ENCODE measurements at regions not wholly inside any gene's neighbourhood (a gene's known extent, or its start where the extent isn't known, plus 50 kb on each side); places are given as distances from the start of the nearest gene placed in this dataset.
"Not testable (repeated sequence)": the region's sequence is repeated elsewhere in the genome, so short reads cannot be mapped to it uniquely, and the experiment has no call there.

DNA sequence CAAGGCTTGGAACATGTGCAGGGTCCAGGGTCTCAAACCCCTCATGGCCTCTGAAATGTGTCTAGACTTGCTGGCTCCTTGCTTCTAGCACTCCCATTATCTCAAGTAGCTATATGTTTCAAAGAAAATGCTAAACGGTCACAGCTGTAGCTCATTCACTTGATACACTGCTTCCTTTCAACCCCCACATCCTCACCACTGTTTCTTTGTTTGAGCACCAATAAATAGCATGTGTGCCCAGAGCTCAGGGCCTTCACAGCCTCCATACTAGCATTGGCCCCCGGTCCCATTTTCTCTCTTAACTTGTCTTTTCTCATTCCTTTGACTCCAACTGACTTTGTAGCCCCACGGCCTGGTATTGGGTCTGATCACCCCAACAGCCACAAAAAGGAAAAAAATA is 801.8 kb downstream of the STIM2 start:
- Histone ChIP-seq H3K27me3 (replicated peaks; ENCODE audit: control insufficient read depth, insufficient read depth, low read length) (no peaks in the 10 kb centered on the region), H3K4me1 (ENCODE audit: control insufficient read depth, insufficient read depth, low read length) (no peaks in the 10 kb centered on the region), H3K9me3 (ENCODE audit: control insufficient read depth, low read length) (no peaks in the 10 kb centered on the region), H3K36me3 (ENCODE audit: control insufficient read depth, insufficient read depth, low read length, severe bottlenecking) (no peaks in the 10 kb centered on the region), H3K4me3 (ENCODE audit: low read length) (no peak overlapping the region), H3K9ac (ENCODE audit: low read length) (no peak overlapping the region)
- DNase-seq (ENCODE audit: low read depth): no peak

DNA sequence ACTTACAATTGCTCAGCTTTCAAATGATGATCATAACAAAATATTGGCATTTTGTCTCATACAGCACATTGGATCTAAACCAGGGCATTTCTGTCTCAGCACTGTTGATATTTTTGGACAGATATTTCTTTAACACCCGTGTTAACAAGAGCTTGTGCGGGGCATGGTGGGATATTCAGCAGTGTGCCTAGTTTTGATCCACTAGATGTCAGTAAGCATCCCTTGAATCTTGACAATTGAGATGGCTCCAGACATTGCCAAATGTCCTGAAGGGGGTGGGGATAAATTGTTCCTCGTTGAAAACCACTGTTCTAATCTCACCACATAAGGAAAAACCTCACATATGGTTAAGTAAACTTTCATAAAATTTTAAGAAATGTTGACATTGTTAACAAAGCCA is 806.3 kb downstream of the STIM2 start:
- no peaks in the 10 kb centered on the region for H3K27me3 ChIP-seq (replicated peaks; ENCODE audit: control insufficient read depth, insufficient read depth, low read length)

DNA sequence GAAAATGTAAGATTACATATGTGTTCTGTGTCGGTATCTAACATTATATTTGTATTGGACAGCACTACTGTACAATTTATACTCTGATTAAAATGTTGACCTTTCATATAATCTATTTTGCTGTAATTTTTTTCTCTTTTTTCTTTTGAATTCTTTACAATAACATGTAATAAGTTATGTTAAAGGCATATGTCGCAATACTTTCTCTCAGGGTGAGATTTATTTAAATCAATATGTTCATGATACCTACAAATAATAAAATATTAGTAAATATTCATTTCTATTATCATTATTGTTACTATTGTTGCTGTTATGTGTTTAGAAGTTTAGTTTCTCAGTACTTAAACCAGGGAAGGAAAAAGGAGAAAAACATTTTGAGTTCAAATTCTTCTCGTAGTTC is 807.4 kb downstream of the STIM2 start:
- H3K4me3 ChIP-seq (ENCODE audit: low read length): no peak overlapping the region
- no peak for DNase-seq (ENCODE audit: low read depth)

More for the DNA sequence above, 806.3 kb downstream of the STIM2 start:
- peak; percentile 16 for DNase-seq (ENCODE audit: low read depth)
- no peaks in the 10 kb centered on the region for H3K36me3 ChIP-seq (ENCODE audit: control insufficient read depth, insufficient read depth, low read length, severe bottlenecking)
- H3K4me3 ChIP-seq (ENCODE audit: low read length): no peak overlapping the region
- H3K9me3 ChIP-seq (ENCODE audit: control insufficient read depth, low read length): no peaks in the 10 kb centered on the region
- no peaks in the 10 kb centered on the region for H3K4me1 ChIP-seq (ENCODE audit: control insufficient read depth, insufficient read depth, low read length)
- no peak overlapping the region for H3K9ac ChIP-seq (ENCODE audit: low read length)

DNA sequence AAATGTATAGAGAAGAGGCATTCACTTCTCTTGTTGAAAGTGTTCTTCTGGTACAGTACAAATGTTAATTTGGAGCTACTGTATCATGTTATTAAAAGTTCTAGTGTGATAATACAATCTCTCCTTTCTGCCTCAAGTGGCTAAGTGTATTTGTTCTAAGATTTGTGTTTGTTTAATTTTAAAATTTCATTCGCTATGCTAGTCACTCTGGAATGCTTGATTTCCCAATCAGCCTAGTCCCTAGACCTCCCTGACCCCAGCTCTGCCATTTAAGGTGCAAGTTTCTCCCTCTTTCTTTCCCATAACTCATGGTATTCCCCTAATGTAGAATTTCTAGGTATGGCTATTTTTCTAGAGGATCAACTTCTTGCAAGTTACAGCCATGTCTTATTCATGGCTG is 817.4 kb downstream of the STIM2 start:
- no peaks in the 10 kb centered on the region for H3K4me1 ChIP-seq (ENCODE audit: control insufficient read depth, insufficient read depth, low read length)
- peak; percentile 23 for DNase-seq (ENCODE audit: low read depth)
- H3K4me3 ChIP-seq (ENCODE audit: low read length): no peak overlapping the region
- H3K27me3 ChIP-seq (replicated peaks; ENCODE audit: control insufficient read depth, insufficient read depth, low read length): no peaks in the 10 kb centered on the region
- H3K9me3 ChIP-seq (ENCODE audit: control insufficient read depth, low read length): no peaks in the 10 kb centered on the region
- H3K36me3 ChIP-seq (ENCODE audit: control insufficient read depth, insufficient read depth, low read length, severe bottlenecking): no peaks in the 10 kb centered on the region
- no peak overlapping the region for H3K9ac ChIP-seq (ENCODE audit: low read length)

More for the DNA sequence above, 807.4 kb downstream of the STIM2 start:
- Histone ChIP-seq H3K9ac (ENCODE audit: low read length) (no peak overlapping the region), H3K27me3 (replicated peaks; ENCODE audit: control insufficient read depth, insufficient read depth, low read length) (no peaks in the 10 kb centered on the region), H3K4me1 (ENCODE audit: control insufficient read depth, insufficient read depth, low read length) (no peaks in the 10 kb centered on the region), H3K36me3 (ENCODE audit: control insufficient read depth, insufficient read depth, low read length, severe bottlenecking) (no peaks in the 10 kb centered on the region), H3K9me3 (ENCODE audit: control insufficient read depth, low read length) (no peaks in the 10 kb centered on the region)

DNA sequence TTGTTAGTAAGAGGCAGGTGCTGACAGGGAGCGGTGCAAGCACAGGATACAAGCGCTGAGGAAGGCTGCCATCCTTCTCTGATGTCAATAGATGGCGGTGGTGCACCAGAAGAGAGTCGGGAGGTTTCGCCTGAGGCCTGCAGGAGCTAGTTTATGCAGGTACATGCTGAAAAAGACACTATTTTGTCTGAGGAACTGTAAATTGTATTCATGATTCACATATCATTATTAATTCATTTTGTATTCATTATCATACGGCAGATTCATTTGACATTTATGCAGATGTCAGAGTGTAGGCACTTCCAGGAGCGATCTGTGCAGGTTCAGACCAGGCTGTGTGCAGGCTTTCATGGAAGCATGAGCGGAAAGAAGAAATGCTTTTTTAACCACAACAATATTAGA is 824.0 kb downstream of the STIM2 start:
- Histone ChIP-seq H3K4me3 (ENCODE audit: low read length) (no peak overlapping the region), H3K4me1 (ENCODE audit: control insufficient read depth, insufficient read depth, low read length) (no peaks in the 10 kb centered on the region), H3K27me3 (replicated peaks; ENCODE audit: control insufficient read depth, insufficient read depth, low read length) (peaks cover 6% of the 10 kb centered on the region), H3K9ac (ENCODE audit: low read length) (no peak overlapping the region), H3K9me3 (ENCODE audit: control insufficient read depth, low read length) (no peaks in the 10 kb centered on the region), H3K36me3 (ENCODE audit: control insufficient read depth, insufficient read depth, low read length, severe bottlenecking) (no peaks in the 10 kb centered on the region)
- DNase-seq (ENCODE audit: low read depth): peak; percentile 78

DNA sequence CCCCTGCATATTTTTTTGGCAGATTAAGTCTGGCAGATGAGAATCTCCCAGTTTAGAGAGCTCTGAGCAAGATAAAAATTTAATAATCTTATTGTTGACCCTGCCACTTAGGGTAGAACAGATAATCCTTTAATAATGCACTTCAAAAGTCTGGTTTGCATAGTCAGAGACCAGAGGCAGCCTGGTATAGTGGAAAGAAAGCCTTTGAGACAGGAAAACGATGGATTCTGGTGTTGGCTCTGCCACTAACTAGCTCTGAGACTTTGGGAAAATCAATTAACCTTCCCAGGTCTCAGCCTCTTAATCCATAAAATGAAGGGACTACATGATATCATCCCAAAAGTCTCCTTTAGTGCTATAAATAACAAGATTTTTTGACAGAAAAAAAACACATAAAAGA is 824.5 kb downstream of the STIM2 start:
- no peaks in the 10 kb centered on the region for H3K4me1 ChIP-seq (ENCODE audit: control insufficient read depth, insufficient read depth, low read length)
- no peak overlapping the region for H3K4me3 ChIP-seq (ENCODE audit: low read length)
- H3K9ac ChIP-seq (ENCODE audit: low read length): no peak overlapping the region
- no peaks in the 10 kb centered on the region for H3K9me3 ChIP-seq (ENCODE audit: control insufficient read depth, low read length)
- peaks cover 6% of the 10 kb centered on the region for H3K27me3 ChIP-seq (replicated peaks; ENCODE audit: control insufficient read depth, insufficient read depth, low read length)
- H3K36me3 ChIP-seq (ENCODE audit: control insufficient read depth, insufficient read depth, low read length, severe bottlenecking): no peaks in the 10 kb centered on the region
- DNase-seq (ENCODE audit: low read depth): no peak

DNA sequence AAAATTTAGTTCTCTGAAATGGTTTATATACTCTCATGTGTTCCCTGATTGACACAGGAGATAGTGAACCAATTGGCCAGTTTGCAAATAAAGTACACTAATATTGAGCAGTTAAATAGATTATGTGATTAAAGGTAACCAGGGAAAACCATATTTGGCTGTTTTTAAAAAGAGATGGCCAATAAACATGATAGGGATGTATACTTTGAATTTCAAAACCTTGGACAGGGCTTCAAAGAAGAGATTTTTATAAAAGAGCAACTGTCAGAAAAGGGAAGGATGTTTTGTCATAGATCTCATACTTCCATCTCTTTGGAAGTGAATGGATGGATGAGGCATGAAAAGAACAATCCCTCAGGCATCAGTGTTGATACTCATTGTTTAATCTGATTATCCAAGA is 825.3 kb downstream of the STIM2 start:
- Histone ChIP-seq H3K4me1 (ENCODE audit: control insufficient read depth, insufficient read depth, low read length) (no peaks in the 10 kb centered on the region), H3K9me3 (ENCODE audit: control insufficient read depth, low read length) (no peaks in the 10 kb centered on the region), H3K4me3 (ENCODE audit: low read length) (no peak overlapping the region), H3K27me3 (replicated peaks; ENCODE audit: control insufficient read depth, insufficient read depth, low read length) (peaks cover 6% of the 10 kb centered on the region), H3K9ac (ENCODE audit: low read length) (no peak overlapping the region), H3K36me3 (ENCODE audit: control insufficient read depth, insufficient read depth, low read length, severe bottlenecking) (no peaks in the 10 kb centered on the region)
- no peak for DNase-seq (ENCODE audit: low read depth)

DNA sequence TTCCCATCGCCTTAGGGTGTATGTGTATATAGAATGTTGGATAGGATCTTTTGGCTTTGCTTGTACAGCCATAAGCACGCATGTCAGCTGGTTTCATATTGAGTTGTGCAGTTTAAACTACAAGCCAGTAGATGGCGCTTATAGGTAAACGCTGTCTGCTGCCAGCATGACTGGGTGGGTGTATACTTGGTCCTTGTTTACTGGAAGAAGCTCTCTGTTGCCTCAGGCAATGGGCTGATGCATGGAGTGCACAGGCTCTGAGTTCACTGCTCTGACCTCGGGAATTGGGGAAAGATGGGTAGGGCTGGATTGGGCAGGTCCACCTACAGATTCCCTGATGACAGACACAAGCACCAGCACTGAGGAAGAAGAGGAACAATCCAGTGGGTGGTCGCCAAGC is 831.5 kb downstream of the STIM2 start:
- Histone ChIP-seq H3K27me3 (replicated peaks; ENCODE audit: control insufficient read depth, insufficient read depth, low read length) (no peaks in the 10 kb centered on the region), H3K9me3 (ENCODE audit: control insufficient read depth, low read length) (no peaks in the 10 kb centered on the region), H3K4me3 (ENCODE audit: low read length) (no peak overlapping the region), H3K36me3 (ENCODE audit: control insufficient read depth, insufficient read depth, low read length, severe bottlenecking) (no peaks in the 10 kb centered on the region), H3K4me1 (ENCODE audit: control insufficient read depth, insufficient read depth, low read length) (no peaks in the 10 kb centered on the region), H3K9ac (ENCODE audit: low read length) (no peak overlapping the region)
- peak; percentile 37 for DNase-seq (ENCODE audit: low read depth)

DNA sequence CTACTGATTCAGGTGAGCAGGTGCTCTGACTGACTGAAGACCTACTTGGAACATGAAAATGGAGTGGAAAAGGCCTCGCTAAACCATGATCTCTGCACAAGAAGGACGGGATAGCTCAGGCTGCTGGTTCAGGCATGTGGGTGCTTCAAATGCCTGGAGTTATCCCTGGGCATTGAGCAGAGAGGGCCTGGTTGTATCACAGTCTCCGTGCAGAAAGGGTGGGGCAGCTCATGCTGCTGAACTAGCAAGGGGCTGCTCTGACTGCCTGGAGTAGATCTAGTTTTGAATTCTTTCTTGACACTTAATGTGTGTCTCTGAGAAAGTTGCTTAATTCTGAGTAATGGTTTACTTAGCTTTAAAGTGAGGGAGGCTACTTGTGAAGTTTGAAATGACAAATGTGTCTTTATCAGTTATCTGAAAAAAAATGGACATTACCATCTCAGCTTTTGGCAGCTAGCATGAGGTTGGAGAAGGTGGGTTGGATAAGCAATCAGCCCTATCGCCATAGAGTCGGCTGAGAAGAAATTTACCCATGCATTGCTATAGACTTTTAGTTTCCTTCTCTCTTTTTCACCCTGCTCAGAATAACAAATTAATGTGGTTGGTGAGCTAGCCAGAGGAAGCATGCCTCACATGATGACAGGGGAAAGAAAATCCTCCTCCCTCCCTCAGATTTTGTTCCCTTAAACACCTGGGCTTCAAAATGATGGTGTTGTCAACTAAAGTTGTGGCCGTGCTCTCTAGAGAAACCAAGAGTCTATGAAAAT is 832.4 kb downstream of the STIM2 start:
- H3K4me3 ChIP-seq (ENCODE audit: low read length): no peak overlapping the region

DNA sequence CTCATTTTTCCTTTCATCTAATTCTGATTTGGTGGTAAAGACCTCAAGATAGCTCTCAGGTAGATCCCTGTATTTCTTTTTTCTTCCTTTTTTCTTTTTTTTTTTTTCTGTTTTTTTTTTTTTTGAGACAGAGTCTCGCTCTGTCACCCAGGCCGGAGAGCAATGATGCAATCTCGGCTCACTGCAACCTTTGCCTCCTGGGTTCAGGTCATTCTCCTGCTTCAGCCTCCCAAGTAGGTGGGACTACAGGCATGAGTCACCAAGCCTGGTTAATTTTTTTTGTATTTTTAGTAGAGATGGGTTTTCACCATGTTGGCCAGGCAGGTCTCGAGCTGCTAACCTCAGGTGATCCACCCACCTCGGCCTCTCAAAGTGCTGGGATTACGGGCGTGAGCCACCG is 835.6 kb downstream of the STIM2 start:
- H3K9ac ChIP-seq (ENCODE audit: low read length); H3K36me3 ChIP-seq (ENCODE audit: control insufficient read depth, insufficient read depth, low read length, severe bottlenecking); DNase-seq (ENCODE audit: low read depth); H3K9me3 ChIP-seq (ENCODE audit: control insufficient read depth, low read length); H3K4me3 ChIP-seq (ENCODE audit: low read length); H3K27me3 ChIP-seq (replicated peaks; ENCODE audit: control insufficient read depth, insufficient read depth, low read length); H3K4me1 ChIP-seq (ENCODE audit: control insufficient read depth, insufficient read depth, low read length): not testable (repeated sequence)

More for the DNA sequence above, 832.4 kb downstream of the STIM2 start:
- no peak for DNase-seq (ENCODE audit: low read depth)
- no peaks in the 10 kb centered on the region for H3K36me3 ChIP-seq (ENCODE audit: control insufficient read depth, insufficient read depth, low read length, severe bottlenecking)
- H3K27me3 ChIP-seq (replicated peaks; ENCODE audit: control insufficient read depth, insufficient read depth, low read length): no peaks in the 10 kb centered on the region
- no peaks in the 10 kb centered on the region for H3K9me3 ChIP-seq (ENCODE audit: control insufficient read depth, low read length)
- no peak overlapping the region for H3K9ac ChIP-seq (ENCODE audit: low read length)
- no peaks in the 10 kb centered on the region for H3K4me1 ChIP-seq (ENCODE audit: control insufficient read depth, insufficient read depth, low read length)

DNA sequence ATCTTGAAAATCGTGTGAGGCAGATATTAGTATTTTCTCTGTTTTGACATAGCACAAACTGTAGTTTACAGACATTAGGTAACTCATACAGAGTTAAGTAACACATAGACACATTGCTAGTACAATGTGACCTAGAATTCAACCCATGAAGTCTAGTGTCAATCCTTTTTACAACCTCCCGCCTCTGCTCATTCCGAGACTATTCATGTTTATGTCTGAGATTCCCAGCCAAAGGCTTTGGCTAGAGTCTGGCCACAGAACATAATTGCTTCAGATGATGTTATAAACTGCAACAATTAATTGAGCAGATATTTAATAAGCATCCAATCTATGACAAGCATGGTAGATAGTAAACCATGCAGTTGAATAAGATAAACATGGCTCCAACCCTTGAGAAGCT is 841.0 kb downstream of the STIM2 start:
- no peak for DNase-seq (ENCODE audit: low read depth)
- H3K27me3 ChIP-seq (replicated peaks; ENCODE audit: control insufficient read depth, insufficient read depth, low read length): peaks cover 5% of the 10 kb centered on the region

More for the DNA sequence above, 841.0 kb downstream of the STIM2 start:
- H3K4me3 ChIP-seq (ENCODE audit: low read length): no peak overlapping the region
- H3K4me1 ChIP-seq (ENCODE audit: control insufficient read depth, insufficient read depth, low read length): no peaks in the 10 kb centered on the region
- H3K9me3 ChIP-seq (ENCODE audit: control insufficient read depth, low read length): no peaks in the 10 kb centered on the region
- no peaks in the 10 kb centered on the region for H3K36me3 ChIP-seq (ENCODE audit: control insufficient read depth, insufficient read depth, low read length, severe bottlenecking)
- H3K9ac ChIP-seq (ENCODE audit: low read length): no peak overlapping the region

Data from adipocyte (in vitro differentiated cells).